ENCODE measurements at regions not wholly inside any gene's neighbourhood (a gene's known extent, or its start where the extent isn't known, plus 50 kb on each side); places are given as distances from the start of the nearest gene placed in this dataset.

DNA sequence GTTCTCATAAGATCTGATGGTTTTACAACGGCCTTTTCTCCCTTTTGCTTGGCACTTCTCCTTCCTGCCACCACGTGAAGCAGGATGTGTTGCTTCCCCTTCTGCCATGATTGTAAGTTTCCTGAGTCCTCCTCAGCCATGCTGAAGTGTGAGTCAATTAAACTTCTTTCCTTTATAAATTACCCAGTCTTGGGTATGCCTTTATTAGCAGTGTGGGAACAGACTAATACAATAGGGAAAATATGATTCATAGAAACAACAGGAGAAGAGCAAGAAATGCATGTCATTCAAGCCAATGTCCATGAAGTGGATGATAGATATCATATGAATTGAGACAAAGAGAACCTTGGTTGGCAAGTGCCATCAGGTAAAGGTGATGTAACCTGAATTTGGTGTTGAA lies 128.3 kb upstream of the HAPLN1 start:
- Histone ChIP-seq H3K27me3 (no peaks in the 10 kb centered on the region), H3K36me3 (no peaks in the 10 kb centered on the region), H3K27ac (no peak overlapping the region), H3K9me3 (no peaks in the 10 kb centered on the region), H3K4me3 (no peak overlapping the region), H3K4me1 (no peaks in the 10 kb centered on the region)
- 55 to 83% methylated on average over 1 to 2 of the region's 2 CpGs for WGBS, 2 donors (ENCODE audit: low coverage in 1 of 2)
- in situ Hi-C loops (cut with MboI; ENCODE audit: low pct_ligation_motif_present in 1 of 4, low pct_unique_long_range_greater_than_20kb in 1 of 4, low sequenced_read_pairs in 3 of 4) (no loop called here), intact Hi-C loops (cut with DNase I; ENCODE audit: low total_unique reads) (no loop called here)
- DNase-seq, result no peak
- no peak for TF ChIP-seq POLR2A (IDR thresholded peaks at IDR 0.05)
- TF ChIP-seq, protein P1, sequence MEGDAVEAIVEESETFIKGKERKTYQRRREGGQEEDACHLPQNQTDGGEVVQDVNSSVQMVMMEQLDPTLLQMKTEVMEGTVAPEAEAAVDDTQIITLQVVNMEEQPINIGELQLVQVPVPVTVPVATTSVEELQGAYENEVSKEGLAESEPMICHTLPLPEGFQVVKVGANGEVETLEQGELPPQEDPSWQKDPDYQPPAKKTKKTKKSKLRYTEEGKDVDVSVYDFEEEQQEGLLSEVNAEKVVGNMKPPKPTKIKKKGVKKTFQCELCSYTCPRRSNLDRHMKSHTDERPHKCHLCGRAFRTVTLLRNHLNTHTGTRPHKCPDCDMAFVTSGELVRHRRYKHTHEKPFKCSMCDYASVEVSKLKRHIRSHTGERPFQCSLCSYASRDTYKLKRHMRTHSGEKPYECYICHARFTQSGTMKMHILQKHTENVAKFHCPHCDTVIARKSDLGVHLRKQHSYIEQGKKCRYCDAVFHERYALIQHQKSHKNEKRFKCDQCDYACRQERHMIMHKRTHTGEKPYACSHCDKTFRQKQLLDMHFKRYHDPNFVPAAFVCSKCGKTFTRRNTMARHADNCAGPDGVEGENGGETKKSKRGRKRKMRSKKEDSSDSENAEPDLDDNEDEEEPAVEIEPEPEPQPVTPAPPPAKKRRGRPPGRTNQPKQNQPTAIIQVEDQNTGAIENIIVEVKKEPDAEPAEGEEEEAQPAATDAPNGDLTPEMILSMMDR (IDR thresholded peaks at IDR 0.05), result no peak
- no peak for TF ChIP-seq EP300 (IDR thresholded peaks at IDR 0.05; ENCODE audit: low read depth)
- TF ChIP-seq POLR2AphosphoS5 (IDR thresholded peaks at IDR 0.05), result no peak

DNA sequence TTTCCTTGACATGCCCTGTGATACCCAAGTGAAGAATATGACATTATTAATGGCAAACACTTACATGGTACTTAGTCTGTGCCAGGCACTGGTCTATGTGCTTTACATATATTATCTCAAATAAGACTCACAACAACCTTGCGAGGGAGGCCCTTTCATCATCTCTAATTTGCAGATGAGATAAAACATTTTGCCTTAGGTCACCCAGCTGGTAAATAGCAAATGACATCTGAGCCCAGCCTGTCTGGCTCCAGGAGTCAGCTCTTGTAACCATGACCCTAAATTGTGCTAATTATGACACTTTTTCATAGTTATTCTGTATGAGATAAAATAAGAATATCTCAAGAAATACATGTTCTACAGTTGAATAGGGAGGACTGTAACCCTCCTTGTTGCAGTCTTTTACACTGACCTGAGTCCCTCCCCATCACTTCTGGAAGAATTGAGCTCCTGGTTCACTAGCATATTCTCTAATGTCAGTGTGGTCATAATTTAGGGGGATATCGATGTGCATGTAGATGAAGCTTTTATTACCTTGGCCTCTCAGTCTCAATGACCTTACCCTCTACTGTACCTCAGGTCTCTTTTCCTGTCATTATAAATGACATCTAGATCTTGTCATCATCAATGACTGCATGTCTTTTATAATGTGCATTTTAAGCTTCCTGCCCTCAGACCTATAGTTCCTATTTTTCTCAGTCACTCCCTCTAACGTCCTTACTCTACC lies 126.1 kb upstream of the HAPLN1 start:
- H3K4me1 ChIP-seq, result no peaks in the 10 kb centered on the region
- TF ChIP-seq, protein P1 (IDR thresholded peaks at IDR 0.05), result no peak
- TF ChIP-seq POLR2A (IDR thresholded peaks at IDR 0.05) (no peak), POLR2AphosphoS5 (IDR thresholded peaks at IDR 0.05) (no peak), EP300 (IDR thresholded peaks at IDR 0.05; ENCODE audit: low read depth) (no peak)
- in situ Hi-C loops (cut with MboI; ENCODE audit: low pct_ligation_motif_present in 1 of 4, low pct_unique_long_range_greater_than_20kb in 1 of 4, low sequenced_read_pairs in 3 of 4) (no loop called here), intact Hi-C loops (cut with DNase I; ENCODE audit: low total_unique reads) (no loop called here)
- DNase-seq, result no peak
- H3K27ac ChIP-seq, result no peak overlapping the region
- H3K4me3 ChIP-seq, result no peak overlapping the region
- H3K27me3 ChIP-seq, result no peaks in the 10 kb centered on the region
- H3K9me3 ChIP-seq, result no peaks in the 10 kb centered on the region
- WGBS, 2 donors (ENCODE audit: low coverage in 1 of 2), result 78 to 100% methylated on average over 2 to 3 of the region's 3 CpGs
- H3K36me3 ChIP-seq, result no peaks in the 10 kb centered on the region

DNA sequence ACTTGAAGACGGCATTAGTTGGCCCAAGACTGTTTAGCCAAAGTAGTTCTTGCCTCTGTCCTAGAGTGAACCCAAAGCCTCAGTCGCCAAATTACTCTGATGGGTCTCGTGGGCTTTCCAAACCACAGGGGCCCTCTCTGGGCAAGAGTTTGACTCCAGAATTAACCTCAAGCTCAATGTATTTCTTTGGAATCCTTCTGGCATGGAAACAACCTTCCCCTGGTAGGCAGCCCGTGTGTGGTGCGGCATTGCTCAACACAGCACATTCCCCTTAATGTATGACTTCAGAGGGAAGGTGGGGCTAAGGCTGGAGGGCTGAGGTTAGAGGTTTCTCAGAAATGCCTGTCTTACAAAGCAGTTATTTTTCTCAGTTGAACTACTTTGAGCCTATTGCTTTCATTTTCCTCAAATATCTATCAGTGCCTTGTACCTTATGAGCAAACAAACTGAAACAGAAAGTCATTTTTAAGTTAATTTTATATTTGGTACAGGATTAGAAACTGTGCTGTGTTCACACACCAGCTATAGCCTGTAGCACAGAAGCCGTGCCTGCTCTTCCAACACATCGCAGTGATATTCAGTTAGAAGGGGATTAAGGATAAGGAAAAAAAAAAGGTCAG lies 123.9 kb upstream of the HAPLN1 start:
- peak; percentile 11 for DNase-seq
- Histone ChIP-seq H3K27me3 (no peaks in the 10 kb centered on the region), H3K9me3 (no peaks in the 10 kb centered on the region), H3K36me3 (no peaks in the 10 kb centered on the region), H3K27ac (no peak overlapping the region), H3K4me3 (no peak overlapping the region), H3K4me1 (peaks cover 0 to under 1% (median 0%) of the 10 kb centered on the region in 4 donors)
- 63 to 74% methylated on average over 4 to 7 of the region's 7 CpGs for WGBS, 2 donors (ENCODE audit: low coverage in 1 of 2)
- TF ChIP-seq POLR2A (IDR thresholded peaks at IDR 0.05) (no peak), EP300 (IDR thresholded peaks at IDR 0.05; ENCODE audit: low read depth) (no peak), POLR2AphosphoS5 (IDR thresholded peaks at IDR 0.05) (no peak)
- TF ChIP-seq, protein P1 (IDR thresholded peaks at IDR 0.05), result no peak
- intact Hi-C loops (cut with DNase I; ENCODE audit: low total_unique reads) (no loop called here), in situ Hi-C loops (cut with MboI; ENCODE audit: low pct_ligation_motif_present in 1 of 4, low pct_unique_long_range_greater_than_20kb in 1 of 4, low sequenced_read_pairs in 3 of 4) (no loop called here)

DNA sequence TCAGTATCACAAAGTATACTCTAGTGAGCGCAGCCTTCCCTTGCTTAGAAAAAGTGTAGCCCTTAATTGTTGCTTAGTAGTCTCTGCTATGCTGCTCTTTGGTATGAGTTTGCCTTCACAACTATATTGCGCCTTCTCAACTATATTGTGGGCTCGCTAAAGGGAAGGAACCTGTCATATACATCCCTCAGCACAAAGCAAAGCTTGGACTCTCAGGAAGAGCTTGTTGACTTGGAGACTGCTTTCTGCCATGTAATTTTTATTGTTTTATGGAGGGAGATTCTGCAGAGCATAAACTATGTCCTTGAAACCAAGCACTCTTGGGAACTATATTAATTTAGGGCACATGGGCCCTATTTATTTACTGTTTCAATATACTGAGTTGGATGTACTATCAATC lies 119.1 kb upstream of the HAPLN1 start:
- WGBS, 2 donors (ENCODE audit: low coverage in 1 of 2), result 67 to 73% methylated on average over 3 of the region's 3 CpGs
- TF ChIP-seq, protein P1 (IDR thresholded peaks at IDR 0.05), result no peak
- no peak for TF ChIP-seq EP300 (IDR thresholded peaks at IDR 0.05; ENCODE audit: low read depth)
- intact Hi-C loops (cut with DNase I; ENCODE audit: low total_unique reads), result no loop called here
- Histone ChIP-seq H3K27ac (peak overlapping the region in 3 of 4 donors; percentile 1 to 54 (median 38)), H3K4me1 (peaks cover 0 to 10% (median 0%) of the 10 kb centered on the region in 4 donors), H3K4me3 (no peak overlapping the region), H3K36me3 (no peaks in the 10 kb centered on the region), H3K9me3 (no peaks in the 10 kb centered on the region), H3K27me3 (no peaks in the 10 kb centered on the region)
- in situ Hi-C loops (cut with MboI; ENCODE audit: low pct_ligation_motif_present in 1 of 4, low pct_unique_long_range_greater_than_20kb in 1 of 4, low sequenced_read_pairs in 3 of 4), result no loop called here
- no peak for DNase-seq
